T1000 (cell line): ENCODE measurements at regions not wholly inside any gene's neighbourhood (a gene's known extent, or its start where the extent isn't known, plus 50 kb on each side); places are given as distances from the start of the nearest gene placed in this dataset.

ENCODE experiments used
- DNase-seq: peaks from one replicate; lab custom pipeline; 2025; ENCODE audit warnings: mixed read lengths; lab: John Stamatoyannopoulos, UW

DNA sequence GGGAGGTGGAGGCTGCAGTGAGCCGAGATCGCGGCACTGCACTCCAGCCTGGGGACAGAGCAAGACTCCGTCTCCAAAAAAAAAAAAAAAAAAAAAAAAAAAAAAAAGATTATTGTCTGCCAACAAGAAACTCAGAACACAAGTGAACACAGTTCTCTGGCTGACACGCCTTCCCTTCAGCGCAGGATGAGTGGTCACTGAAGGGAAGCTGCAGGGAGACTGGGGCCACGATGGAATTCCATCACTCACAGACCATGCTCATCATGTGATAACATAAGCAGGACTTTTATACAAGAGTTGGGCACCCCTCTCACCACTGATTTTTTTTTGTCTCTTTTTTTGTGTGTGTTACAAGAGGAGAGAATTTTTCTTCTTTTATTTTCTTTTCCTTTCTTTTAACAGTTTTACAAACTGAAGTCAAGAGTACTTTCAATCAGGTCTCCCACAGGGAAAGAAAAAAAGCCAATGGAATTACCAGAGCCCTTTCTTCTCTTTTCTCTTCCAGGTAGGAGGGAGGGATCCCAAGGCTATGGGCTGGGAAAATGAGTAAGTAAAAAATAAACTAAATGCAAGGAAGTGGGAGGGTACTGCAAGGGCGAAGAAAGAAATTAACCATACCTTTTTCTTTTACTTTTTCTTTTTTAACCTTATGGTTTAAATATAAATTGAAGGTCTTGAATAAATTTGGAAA lies 435.6 kb downstream of the GPM6A start:
- DNase-seq: no peak

DNA sequence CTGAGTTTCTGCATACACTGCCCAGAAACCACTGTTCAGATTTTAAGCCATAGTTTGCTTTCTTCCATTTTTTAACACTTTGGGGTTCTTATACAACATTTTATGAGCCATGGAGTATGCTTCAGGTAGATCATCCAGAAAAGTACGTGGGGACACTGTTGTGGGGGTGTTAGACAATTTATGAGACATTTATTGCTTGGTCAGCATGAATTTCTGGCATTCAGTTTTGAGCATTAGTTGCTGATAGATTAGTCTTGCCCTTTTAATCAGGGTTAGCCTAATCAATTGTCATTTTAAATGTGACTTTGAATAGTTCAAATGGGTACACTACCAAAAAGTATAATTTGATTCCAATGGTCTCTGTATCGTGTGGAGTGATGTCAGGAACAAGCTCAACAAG lies 434.9 kb downstream of the GPM6A start:
- DNase-seq: no peak

DNA sequence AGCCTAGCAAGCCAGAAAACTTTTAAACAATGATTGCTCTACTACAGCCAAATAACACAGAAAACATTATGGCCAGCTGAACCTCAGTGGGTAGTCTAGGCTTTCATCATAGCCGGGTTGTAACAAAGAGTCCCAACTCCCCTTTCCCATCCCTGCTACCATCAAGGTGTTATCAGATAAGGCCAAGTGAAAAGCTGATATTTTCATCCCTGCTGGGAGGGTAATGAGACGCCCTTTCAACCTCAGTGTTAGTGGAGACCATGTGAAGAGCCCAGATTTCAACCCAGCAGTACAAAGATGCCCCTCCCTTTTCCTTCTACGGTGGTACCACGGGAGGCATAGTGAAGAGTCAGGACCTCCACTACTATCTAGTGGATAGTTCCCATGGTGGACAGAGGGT lies 433.7 kb downstream of the GPM6A start:
- no peak for DNase-seq

DNA sequence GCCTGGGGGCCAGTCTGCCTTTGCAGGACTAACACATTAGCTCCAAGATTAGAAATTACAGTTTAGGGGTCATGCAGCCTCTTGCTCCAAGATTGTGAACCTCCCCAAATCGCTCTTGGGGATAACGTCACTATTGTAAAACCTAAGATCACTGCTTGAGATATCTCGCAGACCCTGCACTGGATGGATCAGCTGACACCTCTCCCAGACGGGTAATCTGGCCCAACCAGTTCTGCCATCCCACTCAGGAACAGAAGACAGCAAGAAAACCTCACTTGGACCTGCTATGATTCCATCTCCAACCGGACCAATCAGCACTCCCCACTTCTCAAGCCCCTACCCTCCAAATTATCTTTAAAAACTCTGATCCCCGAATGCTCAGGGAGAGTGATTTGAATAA lies 431.2 kb downstream of the GPM6A start:
- no peak for DNase-seq

DNA sequence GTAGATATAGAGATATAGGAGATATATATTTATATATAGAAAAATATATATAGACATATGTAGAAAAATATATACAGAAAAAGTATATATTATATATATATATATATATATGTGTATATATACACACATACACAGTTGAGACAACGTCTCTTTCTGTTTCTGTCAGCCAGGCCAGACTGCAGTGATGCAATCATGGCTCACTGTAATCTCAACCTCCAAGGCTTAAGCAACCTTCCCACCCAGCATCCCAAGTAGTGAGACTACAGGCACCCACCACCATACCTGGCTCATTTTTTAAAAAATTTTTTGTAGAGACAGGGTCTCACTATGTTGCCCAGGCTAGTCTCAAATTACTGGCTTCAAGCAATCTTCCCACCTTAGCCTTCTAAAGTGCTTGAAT lies 426.3 kb downstream of the GPM6A start:
- DNase-seq: no peak

DNA sequence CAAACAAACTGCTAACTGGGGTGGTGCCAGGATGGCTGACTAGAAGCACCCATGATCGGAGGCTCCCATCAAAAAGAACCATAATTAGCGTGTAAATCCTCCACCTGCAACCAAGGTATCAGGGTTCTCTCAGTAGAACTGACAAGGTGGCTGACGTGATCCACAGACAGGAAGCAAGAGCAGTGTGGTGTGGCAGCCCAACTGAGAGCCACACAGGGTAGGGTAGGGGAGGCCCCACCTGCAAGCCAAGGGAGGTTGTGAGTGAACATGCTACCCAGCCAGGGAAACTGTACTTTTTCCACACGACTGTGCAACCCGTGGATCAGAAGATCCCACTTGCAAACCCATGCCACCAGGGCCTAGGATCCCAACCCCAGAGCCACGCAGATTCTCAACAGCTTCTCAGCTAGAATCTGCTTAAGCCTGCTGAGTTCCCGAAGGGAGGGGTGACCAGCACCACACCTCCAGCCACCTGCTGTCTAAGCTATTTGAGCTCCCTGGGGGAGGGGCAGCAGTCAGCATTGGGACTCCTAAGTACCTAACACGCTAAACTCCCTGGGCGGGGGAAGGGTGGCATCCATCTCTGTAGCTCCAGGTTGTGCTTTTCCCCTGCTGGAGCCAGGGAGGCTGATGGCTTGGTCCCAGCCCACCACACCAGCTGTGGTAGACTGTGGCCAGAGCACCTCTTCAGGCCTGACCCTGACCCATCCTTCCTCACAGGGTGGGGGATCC lies 425.1 kb downstream of the GPM6A start:
- no peak for DNase-seq

DNA sequence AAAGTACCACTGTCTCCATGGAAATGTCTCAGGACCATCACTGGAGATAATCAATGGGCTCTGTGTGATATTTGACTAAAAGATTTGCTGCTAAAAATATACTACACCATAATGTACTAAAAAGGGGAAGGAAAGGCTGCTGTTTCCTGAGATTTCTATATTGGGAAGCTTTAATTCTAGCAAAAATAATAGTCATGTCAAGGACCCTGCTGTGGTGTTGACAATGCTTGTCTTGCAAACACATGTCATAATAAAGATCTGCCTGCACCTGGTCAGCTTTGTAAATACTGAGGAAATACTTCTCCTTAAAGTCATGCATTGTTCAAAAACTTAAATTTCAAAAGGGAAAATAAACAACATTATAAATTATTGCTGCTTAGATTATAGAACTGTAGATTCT lies 417.9 kb downstream of the GPM6A start:
- no peak for DNase-seq

DNA sequence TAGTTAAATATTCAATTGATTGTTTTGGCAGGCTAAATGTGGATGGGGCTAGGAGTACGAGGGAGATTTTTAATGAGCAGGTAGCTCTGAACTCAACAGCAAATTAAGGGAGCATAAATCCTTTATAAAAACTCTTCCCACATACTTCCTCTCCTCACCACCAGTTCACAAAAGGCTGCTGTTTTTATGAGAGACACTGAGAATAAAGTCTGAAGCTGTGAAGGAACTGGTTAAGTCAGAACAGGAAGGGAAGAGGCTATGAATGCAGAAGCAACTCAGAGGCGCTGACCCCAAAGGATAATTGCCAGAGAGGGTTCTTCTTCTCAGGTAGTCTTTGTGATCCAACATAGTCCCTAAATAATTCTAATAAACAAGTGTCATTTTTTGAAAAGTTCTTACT lies 406.1 kb downstream of the GPM6A start:
- DNase-seq: no peak

DNA sequence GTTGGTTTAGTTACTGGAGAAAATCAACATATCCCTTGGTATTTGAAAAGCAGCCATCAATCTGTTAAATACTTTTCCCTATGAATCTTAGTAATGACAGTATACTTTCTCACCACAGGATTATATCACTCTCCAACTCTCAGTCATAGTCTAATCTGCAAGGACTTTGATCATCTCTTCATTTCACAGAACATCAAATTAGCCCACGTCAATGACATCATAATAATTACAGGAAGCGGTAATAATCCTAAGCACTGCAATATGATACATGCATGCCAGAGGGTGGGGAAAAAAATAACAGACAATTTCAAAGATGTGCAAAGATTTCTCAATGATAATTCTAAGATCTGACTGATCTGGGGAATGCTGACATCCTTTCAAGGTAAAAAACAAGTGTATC lies 404.1 kb downstream of the GPM6A start:
- no peak for DNase-seq

DNA sequence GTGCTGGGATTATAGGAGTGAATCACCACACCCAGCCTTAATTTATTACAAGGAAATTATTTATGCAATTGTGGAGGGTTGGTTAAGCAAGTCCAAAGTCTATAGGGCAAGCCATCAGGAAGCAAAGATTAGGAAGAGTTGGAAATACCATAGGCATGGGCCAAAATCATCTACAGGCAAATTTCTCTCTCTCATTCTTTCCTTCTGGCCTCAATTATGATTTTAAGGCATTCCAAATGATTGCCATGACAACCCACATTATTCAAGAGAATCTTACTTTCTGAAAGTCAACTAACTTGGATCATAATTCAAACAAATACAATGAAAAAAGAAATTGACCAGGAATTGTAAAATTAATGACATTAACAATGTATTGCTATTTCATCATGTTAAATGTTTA lies 400.8 kb downstream of the GPM6A start:
- DNase-seq: no peak

DNA sequence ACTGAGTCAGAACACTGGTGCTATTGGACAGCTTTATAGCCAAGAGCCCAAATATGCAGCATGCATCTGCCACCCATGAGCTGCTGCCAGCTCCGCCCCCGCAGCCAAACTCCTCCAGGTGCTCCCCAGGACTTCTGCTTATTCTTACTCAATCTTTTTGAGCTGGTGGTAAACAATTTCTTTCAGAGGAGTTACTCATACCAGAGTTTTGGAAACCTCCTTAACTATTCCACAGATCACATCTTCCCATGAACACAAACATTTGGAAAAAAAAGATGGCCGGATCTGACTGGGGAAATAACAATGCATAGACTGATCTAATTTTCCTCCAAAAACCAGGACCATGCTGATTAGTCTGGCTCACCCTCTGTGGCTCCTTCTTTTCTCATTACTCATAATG lies 399.9 kb downstream of the GPM6A start:
- no peak for DNase-seq

DNA sequence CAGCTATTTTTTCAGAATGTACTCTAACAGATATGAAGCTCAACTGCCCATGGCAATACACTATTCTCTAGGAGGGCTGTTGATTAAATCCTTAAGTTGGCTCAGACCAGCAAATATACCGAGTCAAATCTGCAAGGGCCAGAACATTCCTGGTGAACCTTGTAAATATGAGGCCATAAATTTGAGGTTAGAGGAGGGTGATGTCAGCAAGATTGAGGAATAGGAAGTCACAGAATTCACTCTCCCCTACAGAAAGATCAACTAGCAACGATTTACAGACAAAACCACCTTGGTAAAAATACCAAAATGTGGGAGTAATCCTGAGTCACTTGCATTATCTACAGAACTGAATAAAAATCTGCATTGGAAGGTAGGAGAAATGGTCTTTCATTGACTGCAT lies 399.3 kb downstream of the GPM6A start:
- DNase-seq: no peak

DNA sequence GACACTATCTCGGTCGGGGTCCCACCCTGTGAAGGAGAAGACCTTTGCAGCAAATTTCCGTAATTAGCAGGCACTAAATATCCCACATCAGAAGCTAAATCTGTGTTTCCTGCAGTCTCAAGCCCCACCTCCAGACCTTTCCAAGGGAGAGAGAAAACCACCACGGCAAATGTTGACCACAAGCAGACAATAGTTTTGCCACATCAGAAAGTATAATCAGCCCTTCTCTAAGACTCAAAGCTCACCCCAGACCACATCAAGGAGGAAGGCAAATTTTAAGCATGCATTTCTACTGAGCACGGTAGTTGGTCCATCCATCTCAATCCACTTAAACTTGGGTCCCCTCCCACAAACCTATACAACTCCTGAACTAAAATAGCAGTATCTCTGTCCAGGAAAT lies 398.5 kb downstream of the GPM6A start:
- no peak for DNase-seq

DNA sequence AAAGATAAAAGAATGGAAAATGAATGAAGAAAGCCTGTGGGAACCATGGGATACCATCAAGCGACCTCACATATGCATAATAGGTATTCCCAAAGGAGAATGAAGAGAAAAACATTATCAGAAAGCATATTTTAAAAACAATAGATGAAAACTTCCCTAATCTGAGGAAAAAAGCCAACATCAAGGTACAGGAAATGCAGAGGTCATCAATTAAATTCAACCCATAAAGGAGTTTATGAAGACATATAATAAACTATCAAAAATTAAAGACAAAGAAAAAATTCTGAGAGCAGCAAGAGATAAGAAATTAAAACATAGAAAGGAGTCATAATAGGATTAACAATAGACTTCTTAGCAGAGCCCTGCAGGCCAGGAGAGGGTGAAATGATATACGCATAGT lies 397.5 kb downstream of the GPM6A start:
- DNase-seq: no peak

DNA sequence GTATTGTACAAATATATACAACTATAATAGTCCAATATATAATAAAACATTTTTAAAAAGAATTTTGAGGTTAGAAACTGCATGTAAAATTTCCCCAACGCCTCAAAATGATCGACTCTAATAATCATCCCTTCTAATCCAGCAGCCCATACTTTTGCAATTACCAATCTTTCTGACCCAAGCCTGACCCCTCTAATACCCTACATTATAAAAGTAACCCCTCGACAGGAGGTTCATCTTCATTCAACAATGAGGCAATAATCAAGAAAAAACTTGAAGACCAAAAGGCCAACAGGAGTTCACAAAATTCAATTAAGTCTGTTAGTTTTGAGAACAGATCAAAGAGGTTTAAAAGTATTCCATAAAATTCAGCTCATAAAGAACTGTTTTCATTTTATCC lies 393.5 kb downstream of the GPM6A start:
- DNase-seq: no peak

DNA sequence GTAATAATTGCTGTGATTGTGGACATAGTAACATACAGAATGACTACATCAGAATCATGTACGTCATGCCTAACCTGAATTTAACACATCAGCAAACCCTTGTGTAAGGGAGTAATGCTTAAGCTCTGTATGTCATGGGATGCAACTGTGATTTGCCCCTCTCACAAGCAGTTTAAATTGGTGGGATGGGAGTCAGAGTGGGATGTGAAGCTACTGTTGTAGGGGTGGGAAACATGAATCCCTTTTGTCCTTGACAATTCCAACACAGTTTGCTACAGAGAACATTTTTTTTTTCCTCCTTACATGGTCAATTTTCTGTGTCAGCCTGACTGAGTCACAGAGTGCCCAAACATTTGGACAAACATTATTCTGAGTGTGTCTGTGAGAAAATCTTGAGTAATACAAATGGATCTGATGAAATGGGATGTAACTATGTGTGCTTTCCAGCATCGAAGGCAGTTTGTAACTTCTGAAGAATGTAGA lies 392.8 kb downstream of the GPM6A start:
- DNase-seq: no peak

DNA sequence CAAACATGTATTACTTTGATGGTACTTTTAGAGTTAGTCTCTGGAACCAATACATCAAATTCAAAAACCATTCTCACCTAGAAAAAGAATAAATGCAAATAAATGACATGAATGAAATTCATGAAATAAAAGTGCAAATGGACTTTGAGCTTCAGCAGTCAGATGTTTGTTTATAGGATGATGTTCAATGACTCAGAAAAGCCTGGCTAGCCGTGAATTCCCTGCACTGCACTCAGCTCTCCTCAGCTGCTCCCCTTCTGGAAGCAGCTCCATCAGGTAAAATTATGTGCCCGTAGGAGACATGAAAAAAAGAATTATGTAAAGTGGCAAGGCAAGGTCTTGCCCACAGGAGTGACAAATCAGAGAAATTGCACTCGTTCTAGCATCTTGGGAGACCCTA lies 390.6 kb downstream of the GPM6A start:
- DNase-seq: no peak

DNA sequence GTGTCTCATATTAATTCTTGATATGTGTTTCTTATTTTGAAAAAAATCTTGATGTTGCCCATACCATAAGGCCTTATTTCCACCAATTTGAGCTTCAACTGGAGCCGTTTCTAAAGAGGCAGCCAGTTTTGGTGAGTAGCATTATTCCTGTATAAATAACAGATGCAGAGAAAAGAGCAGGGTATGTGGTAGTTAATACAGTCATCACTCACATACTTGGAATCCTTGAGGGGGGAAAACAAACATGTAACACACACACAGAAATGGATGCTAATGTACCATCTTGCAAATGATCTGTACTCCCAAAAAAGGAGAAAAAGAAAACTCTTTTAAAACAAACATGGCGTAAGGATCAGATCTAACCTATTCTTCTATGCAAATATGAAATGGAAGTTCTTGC lies 389.7 kb downstream of the GPM6A start:
- DNase-seq: no peak

DNA sequence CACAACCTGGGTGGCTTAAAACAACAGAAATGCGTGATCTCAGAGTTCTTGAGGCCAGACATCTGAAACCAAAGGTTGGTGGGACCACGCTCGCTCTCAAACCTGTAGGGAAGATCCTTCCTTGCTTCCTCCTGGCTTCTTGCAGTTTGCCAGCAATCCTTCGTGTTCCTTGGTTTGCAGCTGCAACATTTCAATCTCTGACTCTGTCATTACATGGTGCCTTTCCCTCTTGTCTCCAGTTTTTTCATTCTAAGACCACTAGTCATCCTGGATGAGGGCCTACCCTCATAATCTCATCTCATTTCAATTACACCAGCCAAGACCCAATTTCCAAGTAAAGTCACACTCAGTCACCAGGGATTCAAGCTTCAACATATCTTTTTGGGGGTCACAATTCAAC lies 388.0 kb downstream of the GPM6A start:
- DNase-seq: no peak

DNA sequence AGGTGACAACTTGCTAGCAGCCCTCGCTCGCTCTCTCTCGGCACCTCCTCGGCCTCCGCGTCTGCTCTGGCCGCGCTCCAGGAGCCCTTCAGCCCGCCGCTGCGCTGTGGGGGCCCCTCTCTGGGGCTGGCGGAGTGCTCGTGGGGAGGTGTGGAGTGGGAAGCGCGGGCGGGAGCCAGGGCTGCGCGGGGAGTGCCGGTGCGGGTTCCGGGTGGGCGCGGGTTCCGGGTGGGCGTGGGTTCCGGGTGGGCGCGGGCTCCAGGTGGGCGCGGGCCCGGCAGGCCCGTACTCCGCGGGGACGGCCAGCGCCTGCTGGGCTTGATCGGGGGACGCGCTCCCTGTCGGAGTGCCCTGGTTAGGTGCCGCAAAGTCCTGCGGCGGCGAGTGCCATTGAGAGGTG lies 384.3 kb downstream of the GPM6A start:
- DNase-seq: no peak

DNA sequence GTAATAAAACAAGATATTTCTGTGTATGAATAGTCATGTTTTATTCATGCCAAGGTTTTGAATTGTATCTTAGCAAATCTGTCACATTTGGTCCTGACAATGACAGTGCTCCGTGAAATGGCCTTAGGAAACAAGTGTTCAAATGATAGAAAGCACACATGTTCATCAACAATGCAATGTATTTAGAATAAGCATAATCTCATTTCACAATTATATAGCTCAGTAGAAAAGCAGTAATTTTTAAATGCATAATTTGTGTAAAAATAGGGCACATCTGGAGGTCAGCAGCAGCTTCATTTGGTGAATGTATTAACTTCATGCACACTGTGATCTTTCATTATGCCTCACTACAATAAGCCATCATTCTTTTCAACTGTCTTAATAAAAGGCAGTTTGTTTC lies 380.4 kb downstream of the GPM6A start:
- no peak for DNase-seq

DNA sequence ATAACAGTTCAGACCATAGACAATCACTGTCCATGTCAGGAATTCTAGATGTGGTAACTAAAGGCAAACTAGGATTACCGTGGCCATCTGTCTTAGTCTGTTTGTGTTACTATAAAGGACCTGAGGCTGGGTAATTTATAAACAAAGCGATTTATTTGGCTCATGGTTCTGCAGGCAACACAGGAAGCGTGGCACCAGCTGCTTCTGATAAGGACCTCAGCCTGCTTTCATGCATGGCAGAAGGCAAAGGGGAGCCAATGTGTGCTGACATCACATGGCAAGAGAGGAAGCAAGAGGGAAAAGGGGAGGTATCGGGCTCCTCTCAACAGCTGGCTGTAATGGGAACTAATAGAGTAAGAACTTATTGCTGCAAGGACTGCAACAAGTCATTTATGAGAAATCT lies 376.7 kb downstream of the GPM6A start:
- no peak for DNase-seq

DNA sequence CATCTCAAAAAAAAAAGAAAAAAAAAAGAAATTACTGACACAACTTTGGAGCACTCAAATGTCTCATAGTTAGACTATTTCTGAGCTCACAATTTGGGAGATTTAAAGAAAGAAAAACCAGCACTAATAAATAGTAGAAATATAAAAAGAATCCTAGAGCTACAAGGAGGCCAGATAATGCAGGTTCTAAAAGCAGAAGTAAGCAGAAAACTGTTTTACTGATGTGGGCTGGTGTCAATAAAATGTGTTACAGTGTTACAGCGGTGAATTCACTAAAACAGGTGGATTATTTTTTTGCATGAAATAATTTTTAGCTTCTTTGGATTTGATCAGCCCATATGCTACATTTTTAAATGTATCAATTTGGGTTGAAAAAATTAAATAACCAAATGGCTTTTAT lies 375.9 kb downstream of the GPM6A start:
- no peak for DNase-seq

DNA sequence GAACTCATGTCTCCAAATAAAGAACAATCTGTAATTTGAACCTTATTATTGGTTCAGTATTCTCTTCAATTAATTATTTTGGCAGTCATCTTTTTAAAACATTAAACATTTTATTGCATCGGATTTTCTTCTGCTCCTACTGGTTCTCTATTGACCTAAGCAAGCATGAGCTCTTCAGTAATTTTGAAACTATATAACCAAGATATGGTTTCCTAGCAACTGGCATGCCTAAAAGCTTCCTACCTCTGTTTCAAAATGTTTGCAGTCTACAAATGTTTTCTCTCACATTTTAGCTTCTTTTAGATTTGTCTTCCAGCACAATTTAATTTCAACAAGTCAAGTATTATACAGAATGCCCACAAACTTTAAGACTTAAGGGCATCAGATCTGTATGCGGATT lies 371.3 kb downstream of the GPM6A start:
- no peak for DNase-seq
